ENCODE measurements at regions not wholly inside any gene's neighbourhood (a gene's known extent, or its start where the extent isn't known, plus 50 kb on each side); places are given as distances from the start of the nearest gene placed in this dataset.

DNA sequence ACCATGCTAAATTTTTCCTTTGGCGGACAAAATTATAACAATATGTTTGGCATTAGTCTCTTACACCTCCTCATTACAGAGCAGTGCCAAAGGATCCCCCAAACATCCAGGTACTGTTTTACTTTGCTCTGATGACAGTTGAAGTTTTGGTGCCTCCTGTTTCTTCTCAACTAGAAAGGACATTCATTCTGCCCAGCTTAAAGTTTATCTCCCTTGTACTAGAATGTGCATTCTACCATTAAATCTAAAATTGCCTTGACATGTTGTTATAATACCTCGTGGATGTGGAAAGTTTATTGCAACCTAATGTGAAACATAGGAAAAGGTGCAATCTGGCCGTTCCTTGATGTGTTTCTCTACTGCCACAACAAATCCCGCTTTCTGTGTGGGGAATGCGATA is 173.4 kb downstream of the KITLG start:
- TF ChIP-seq EZH2 (IDR thresholded peaks at IDR 0.05; ENCODE audit: borderline replicate concordance, low read depth, low read length, poor library complexity, severe bottlenecking) = no peak
- TF ChIP-seq, protein P1, sequence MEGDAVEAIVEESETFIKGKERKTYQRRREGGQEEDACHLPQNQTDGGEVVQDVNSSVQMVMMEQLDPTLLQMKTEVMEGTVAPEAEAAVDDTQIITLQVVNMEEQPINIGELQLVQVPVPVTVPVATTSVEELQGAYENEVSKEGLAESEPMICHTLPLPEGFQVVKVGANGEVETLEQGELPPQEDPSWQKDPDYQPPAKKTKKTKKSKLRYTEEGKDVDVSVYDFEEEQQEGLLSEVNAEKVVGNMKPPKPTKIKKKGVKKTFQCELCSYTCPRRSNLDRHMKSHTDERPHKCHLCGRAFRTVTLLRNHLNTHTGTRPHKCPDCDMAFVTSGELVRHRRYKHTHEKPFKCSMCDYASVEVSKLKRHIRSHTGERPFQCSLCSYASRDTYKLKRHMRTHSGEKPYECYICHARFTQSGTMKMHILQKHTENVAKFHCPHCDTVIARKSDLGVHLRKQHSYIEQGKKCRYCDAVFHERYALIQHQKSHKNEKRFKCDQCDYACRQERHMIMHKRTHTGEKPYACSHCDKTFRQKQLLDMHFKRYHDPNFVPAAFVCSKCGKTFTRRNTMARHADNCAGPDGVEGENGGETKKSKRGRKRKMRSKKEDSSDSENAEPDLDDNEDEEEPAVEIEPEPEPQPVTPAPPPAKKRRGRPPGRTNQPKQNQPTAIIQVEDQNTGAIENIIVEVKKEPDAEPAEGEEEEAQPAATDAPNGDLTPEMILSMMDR (conservative IDR thresholded peaks at IDR 0.05; ENCODE audit: low read depth, low read length) = no peak

DNA sequence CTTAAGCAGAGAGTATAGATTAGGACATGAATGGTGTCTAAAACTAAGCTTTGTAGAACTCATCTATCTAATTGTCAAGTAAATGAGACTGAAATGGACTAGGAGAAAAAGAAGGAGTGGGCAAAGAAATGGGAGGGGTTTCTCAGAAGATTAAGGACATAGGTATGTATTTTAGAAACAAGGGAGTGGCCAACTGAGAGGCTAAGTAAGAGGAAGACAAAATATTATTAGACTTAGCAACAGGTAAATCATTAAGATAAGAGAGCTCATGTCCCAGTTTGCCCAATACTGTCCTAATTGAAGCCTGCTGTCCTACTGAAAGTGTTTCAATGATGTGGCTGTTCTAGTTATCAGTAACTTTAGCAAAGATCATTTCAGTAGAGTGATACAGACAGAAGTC is 171.4 kb downstream of the KITLG start:
- POLR2A ChIA-PET (ENCODE audit: low non-redundant PET) = no interaction called here
- no peak overlapping the region for H3K27ac ChIP-seq (ENCODE audit: low read depth, low read length, poor library complexity, severe bottlenecking)
- no peak overlapping the region for H3K4me3 ChIP-seq (ENCODE audit: low read depth, low read length, poor library complexity, severe bottlenecking)
- H3K4me1 ChIP-seq (ENCODE audit: insufficient read depth, low read length, poor library complexity, severe bottlenecking) = no peaks in the 10 kb centered on the region
- BruUV-seq (replicated peaks) = no TSS peak
- no peak for DNase-seq (ENCODE audit: low spot score)
- H3K9me3 ChIP-seq (ENCODE audit: low read depth, low read length, poor library complexity, severe bottlenecking) = no peaks in the 10 kb centered on the region
- H3K36me3 ChIP-seq (ENCODE audit: insufficient read depth, low read length, poor library complexity, severe bottlenecking) = no peaks in the 10 kb centered on the region
- TF ChIP-seq EZH2 (IDR thresholded peaks at IDR 0.05; ENCODE audit: borderline replicate concordance, low read depth, low read length, poor library complexity, severe bottlenecking) = no peak
- TF ChIP-seq, protein P1 (conservative IDR thresholded peaks at IDR 0.05; ENCODE audit: low read depth, low read length) = no peak
- CTCF ChIA-PET = no interaction called here
- no peaks in the 10 kb centered on the region for H3K27me3 ChIP-seq (replicated peaks; ENCODE audit: insufficient read depth, low read depth, low read length, poor library complexity)
- intact Hi-C loops (cut with micrococcal nuclease; ENCODE audit: unreplicated experiment) = no loop called here

More for the DNA sequence above, 173.4 kb downstream of the KITLG start:
- ChIA-PET POLR2A (ENCODE audit: low non-redundant PET) (no interaction called here), CTCF (no interaction called here)
- no peaks in the 10 kb centered on the region for H3K4me1 ChIP-seq (ENCODE audit: insufficient read depth, low read length, poor library complexity, severe bottlenecking)
- H3K9me3 ChIP-seq (ENCODE audit: low read depth, low read length, poor library complexity, severe bottlenecking) = no peaks in the 10 kb centered on the region
- no peak overlapping the region for H3K27ac ChIP-seq (ENCODE audit: low read depth, low read length, poor library complexity, severe bottlenecking)
- no peak overlapping the region for H3K4me3 ChIP-seq (ENCODE audit: low read depth, low read length, poor library complexity, severe bottlenecking)
- intact Hi-C loops (cut with micrococcal nuclease; ENCODE audit: unreplicated experiment) = no loop called here
- no peaks in the 10 kb centered on the region for H3K36me3 ChIP-seq (ENCODE audit: insufficient read depth, low read length, poor library complexity, severe bottlenecking)
- no TSS peak for BruUV-seq (replicated peaks)
- no peak for DNase-seq (ENCODE audit: low spot score)
- H3K27me3 ChIP-seq (replicated peaks; ENCODE audit: insufficient read depth, low read depth, low read length, poor library complexity) = no peaks in the 10 kb centered on the region

DNA sequence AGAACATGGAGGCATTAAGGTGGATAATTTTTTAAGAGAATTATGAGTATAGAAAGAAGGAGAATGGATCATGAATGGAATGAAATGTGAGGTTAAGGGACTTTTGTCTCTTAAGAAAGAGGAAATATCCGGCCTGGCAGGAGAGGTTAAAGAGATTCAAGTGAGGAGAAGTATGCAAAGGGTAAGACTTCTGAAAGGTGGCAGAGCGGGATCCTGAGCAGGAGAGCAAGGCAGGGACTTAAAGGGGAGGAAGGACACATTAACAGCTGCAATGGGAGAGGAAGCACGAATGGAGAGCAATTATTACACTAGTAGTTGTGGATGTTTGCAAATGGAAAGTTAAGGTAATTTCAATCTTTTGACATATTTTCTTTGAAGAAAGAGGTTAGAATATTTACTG is 171.0 kb downstream of the KITLG start:
- no peaks in the 10 kb centered on the region for H3K27me3 ChIP-seq (replicated peaks; ENCODE audit: insufficient read depth, low read depth, low read length, poor library complexity)
- TF ChIP-seq, protein P1 (conservative IDR thresholded peaks at IDR 0.05; ENCODE audit: low read depth, low read length) = no peak
- TF ChIP-seq EZH2 (IDR thresholded peaks at IDR 0.05; ENCODE audit: borderline replicate concordance, low read depth, low read length, poor library complexity, severe bottlenecking) = no peak
- BruUV-seq (replicated peaks) = no TSS peak
- POLR2A ChIA-PET (ENCODE audit: low non-redundant PET) = no interaction called here
- no peaks in the 10 kb centered on the region for H3K9me3 ChIP-seq (ENCODE audit: low read depth, low read length, poor library complexity, severe bottlenecking)
- H3K27ac ChIP-seq (ENCODE audit: low read depth, low read length, poor library complexity, severe bottlenecking) = no peak overlapping the region
- intact Hi-C loops (cut with micrococcal nuclease; ENCODE audit: unreplicated experiment) = no loop called here
- no peaks in the 10 kb centered on the region for H3K36me3 ChIP-seq (ENCODE audit: insufficient read depth, low read length, poor library complexity, severe bottlenecking)
- no peak for DNase-seq (ENCODE audit: low spot score)
- H3K4me3 ChIP-seq (ENCODE audit: low read depth, low read length, poor library complexity, severe bottlenecking) = no peak overlapping the region
- no peaks in the 10 kb centered on the region for H3K4me1 ChIP-seq (ENCODE audit: insufficient read depth, low read length, poor library complexity, severe bottlenecking)
- CTCF ChIA-PET = no interaction called here

Data from A673 (cell line).